GM23338 (cell line): ENCODE measurements at regions not wholly inside any gene's neighbourhood (a gene's known extent, or its start where the extent isn't known, plus 50 kb on each side); places are given as distances from the start of the nearest gene placed in this dataset.

Experiments
- CTCF ChIP-seq, 2 experiments: fragments of 200-600 bp in 1 of 2; sonication (generic) in 1 of 2; conservative IDR thresholded peaks; 2 replicates each; pipeline versions ENCODE4 v1.5.1 to v1.6.1; 2016 to 2017; ENCODE audit warnings: antibody characterized with exemption in 2 of 2, low read depth in 2 of 2, mild to moderate bottlenecking in 2 of 2, moderate library complexity in 1 of 2
- ETS1 ChIP-seq: IDR thresholded peaks from 2 replicates; pipeline ENCODE4 v1.6.1; 2016; ENCODE audit warnings: antibody characterized with exemption
- EZH2phosphoT487 ChIP-seq: fragments of 200-600 bp; sonication (generic); IDR thresholded peaks from one replicate; pipeline ENCODE4 v1.8.1; 2018; ENCODE audit warnings: antibody characterized with exemption; ENCODE audit not compliant: unreplicated experiment
- STAT1 ChIP-seq: IDR thresholded peaks from one replicate; pipeline ENCODE4 v1.6.1; 2016; ENCODE audit warnings: antibody characterized with exemption; ENCODE audit not compliant: unreplicated experiment
- ZNF114 ChIP-seq: fragments of 250-450 bp; sonication (Bioruptor Pico); IDR thresholded peaks from 2 replicates; pipeline ENCODE4 v1.5.0; 2020; ENCODE audit warnings: mild to moderate bottlenecking, moderate library complexity
- ZNF462 ChIP-seq: fragments of 250-450 bp; sonication (Bioruptor Pico); IDR thresholded peaks from 2 replicates; pipeline ENCODE4 v1.5.0; 2020; ENCODE audit warnings: mild to moderate bottlenecking, moderate library complexity

GRCh38 chr10:84075226-84076046 lies 63.9 kb upstream of the GHITM start (continued):
- TF ChIP-seq ZNF462 (no peak), CTCF (conservative IDR thresholded peaks at IDR 0.05; ENCODE audit: low read depth in 2 of 2) (no peak; a peak in 1 of 4 replicates), ZNF114 (no peak), EZH2phosphoT487 (no peak), STAT1 (no peak), ETS1 (no peak)
